ENCODE measurements at regions not wholly inside any gene's neighbourhood (a gene's known extent, or its start where the extent isn't known, plus 50 kb on each side); places are given as distances from the start of the nearest gene placed in this dataset.

DNA sequence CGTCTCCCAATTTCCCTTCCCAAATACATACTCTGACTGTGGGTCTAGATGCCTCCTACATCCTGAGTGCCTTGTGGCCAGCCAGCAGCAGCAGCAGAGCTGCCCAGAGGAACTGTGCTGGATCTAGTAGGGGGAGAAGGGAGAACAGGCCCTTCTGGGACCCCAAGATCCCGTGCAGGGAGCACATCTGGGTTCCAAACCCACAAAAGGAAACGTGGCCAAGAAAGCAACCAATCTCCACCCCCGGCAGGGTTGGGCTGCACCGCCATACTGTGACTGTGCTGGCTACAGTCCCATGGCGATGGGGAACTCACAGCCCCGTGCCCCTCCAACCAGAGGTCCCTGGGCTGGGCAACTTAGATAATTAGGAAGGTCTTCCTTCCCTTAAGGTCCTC lies 86.3 kb downstream of the PPCDC start:
- no peak for TF ChIP-seq CTCF (IDR thresholded peaks at IDR 0.05)
- TF ChIP-seq POLR2A (IDR thresholded peaks at IDR 0.05): no peak

Measured in lower leg skin (tissue), 3 donors.